22Rv1 (cell line): ENCODE measurements at regions not wholly inside any gene's neighbourhood (a gene's known extent, or its start where the extent isn't known, plus 50 kb on each side); places are given as distances from the start of the nearest gene placed in this dataset.

Experiments
- CTCF ChIP-seq: fragments of 450-650 bp; IDR thresholded peaks from 2 replicates; pipeline ENCODE4 v1.5.1; 2017; ENCODE audit warnings: mild to moderate bottlenecking
- ZFX ChIP-seq: fragments of 450-650 bp; IDR thresholded peaks from 2 replicates; pipeline ENCODE4 v1.6.1; 2017; ENCODE audit warnings: antibody characterized with exemption, borderline replicate concordance

- TF ChIP-seq CTCF (no peak), ZFX (no peak)
These were observed 517.3 kb downstream of the SOX6 start for GRCh38 chr11:15839061-15839460.
